GM19240 (cell line): ENCODE measurements at regions not wholly inside any gene's neighbourhood (a gene's known extent, or its start where the extent isn't known, plus 50 kb on each side); places are given as distances from the start of the nearest gene placed in this dataset.

Experiments used
- DNase-seq: peaks from one replicate; pipeline ENCODE4 v3.0.0; 2011; ENCODE audit warnings: low spot score; ENCODE audit not compliant: insufficient read length

GRCh38 chr4:115360431-115360830, 247.0 kb upstream of the NDST4 start:
- DNase-seq: no peak

GRCh38 chr4:115357776-115358175, 244.4 kb upstream of the NDST4 start:
- no peak for DNase-seq

GRCh38 chr4:115356176-115356575, 242.8 kb upstream of the NDST4 start:
- DNase-seq: no peak

GRCh38 chr4:115355329-115355728, 241.9 kb upstream of the NDST4 start:
- DNase-seq: no peak

- DNase-seq: no peak
Measured at GRCh38 chr4:115353370-115353769, 239.9 kb upstream of the NDST4 start.

- DNase-seq: no peak
Measured at GRCh38 chr4:115343171-115343570, 229.8 kb upstream of the NDST4 start.

GRCh38 chr4:115334736-115335411, 221.5 kb upstream of the NDST4 start:
- DNase-seq: no peak

GRCh38 chr4:115332078-115332477, 218.7 kb upstream of the NDST4 start:
- DNase-seq: no peak

GRCh38 chr4:115331241-115331640, 217.8 kb upstream of the NDST4 start:
- DNase-seq: no peak

GRCh38 chr4:115325836-115326235, 212.4 kb upstream of the NDST4 start:
- DNase-seq: no peak

- no peak for DNase-seq
Measured at GRCh38 chr4:115323106-115323707, 209.8 kb upstream of the NDST4 start.

- no peak for DNase-seq
Measured at GRCh38 chr4:115315182-115315581, 201.8 kb upstream of the NDST4 start.

- no peak for DNase-seq
Measured at GRCh38 chr4:115310641-115311040, 197.2 kb upstream of the NDST4 start.

- DNase-seq: no peak
Measured at GRCh38 chr4:115294717-115295116, 181.3 kb upstream of the NDST4 start.

GRCh38 chr4:115293093-115293462, 179.7 kb upstream of the NDST4 start:
- no peak for DNase-seq

GRCh38 chr4:115292320-115293092, 179.1 kb upstream of the NDST4 start:
- DNase-seq: no peak

- no peak for DNase-seq
Measured at GRCh38 chr4:115287426-115287825, 174.0 kb upstream of the NDST4 start.

- no peak for DNase-seq
Measured at GRCh38 chr4:115279330-115279729, 165.9 kb upstream of the NDST4 start.

- no peak for DNase-seq
Measured at GRCh38 chr4:115278830-115279229, 165.4 kb upstream of the NDST4 start.

GRCh38 chr4:115275615-115276014, 162.2 kb upstream of the NDST4 start:
- no peak for DNase-seq

- DNase-seq: no peak
Measured at GRCh38 chr4:115274545-115274944, 161.1 kb upstream of the NDST4 start.

GRCh38 chr4:115272594-115272993, 159.2 kb upstream of the NDST4 start:
- DNase-seq: no peak

- DNase-seq: no peak
Measured at GRCh38 chr4:115272185-115272584, 158.8 kb upstream of the NDST4 start.
